HG02571 (cell line): ENCODE measurements at regions not wholly inside any gene's neighbourhood (a gene's known extent, or its start where the extent isn't known, plus 50 kb on each side); places are given as distances from the start of the nearest gene placed in this dataset.
"Not testable (repeated sequence)": the region's sequence is repeated elsewhere in the genome, so short reads cannot be mapped to it uniquely, and the experiment has no call there.

Experiments
- ATAC-seq: cut with Tn5 transposase; IDR thresholded peaks from one replicate; pipeline ENCODE4 v1.9.1; 2021; ENCODE audit warnings: mild to moderate bottlenecking, moderate library complexity; ENCODE audit not compliant: unreplicated experiment

- no peak for ATAC-seq
Observed at GRCh38 chr13:76630629-76631230, 255.5 kb downstream of the KCTD12 start.

GRCh38 chr13:76622315-76623040 lies 263.7 kb downstream of the KCTD12 start:
- no peak for ATAC-seq

GRCh38 chr13:76621705-76622104 lies 264.5 kb downstream of the KCTD12 start:
- no peak for ATAC-seq

GRCh38 chr13:76620036-76620435 lies 266.2 kb downstream of the KCTD12 start:
- ATAC-seq, result no peak

GRCh38 chr13:76619631-76620030 lies 266.6 kb downstream of the KCTD12 start:
- ATAC-seq, result no peak

GRCh38 chr13:76610819-76611415 lies 275.3 kb downstream of the KCTD12 start:
- no peak for ATAC-seq

GRCh38 chr13:76609643-76610042 lies 276.6 kb downstream of the KCTD12 start:
- ATAC-seq, result no peak

- no peak for ATAC-seq
Observed at GRCh38 chr13:76607866-76608265, 278.3 kb downstream of the KCTD12 start.

GRCh38 chr13:76600081-76600480 lies 286.1 kb downstream of the KCTD12 start:
- no peak for ATAC-seq

- no peak for ATAC-seq
Observed at GRCh38 chr13:76597868-76598267, 288.3 kb downstream of the KCTD12 start.

- no peak for ATAC-seq
Observed at GRCh38 chr13:76596216-76596615, 290.0 kb downstream of the KCTD12 start.

GRCh38 chr13:76594435-76594834 lies 291.8 kb downstream of the KCTD12 start:
- ATAC-seq, result no peak

GRCh38 chr13:76586842-76587241 lies 299.4 kb downstream of the KCTD12 start:
- no peak for ATAC-seq

GRCh38 chr13:76579701-76580100 lies 306.5 kb downstream of the KCTD12 start:
- ATAC-seq, result no peak

- not testable (repeated sequence) for ATAC-seq
Observed at GRCh38 chr13:76575634-76576033, 310.6 kb downstream of the KCTD12 start.

GRCh38 chr13:76570510-76570971 lies 315.7 kb downstream of the KCTD12 start:
- no peak for ATAC-seq

GRCh38 chr13:76556627-76557026 lies 329.6 kb downstream of the KCTD12 start:
- ATAC-seq, result no peak

GRCh38 chr13:76552807-76553206 lies 333.4 kb downstream of the KCTD12 start:
- ATAC-seq, result no peak

GRCh38 chr13:76552041-76552772 lies 334.0 kb downstream of the KCTD12 start:
- no peak for ATAC-seq

GRCh38 chr13:76542176-76542575 lies 344.0 kb downstream of the KCTD12 start:
- no peak for ATAC-seq

GRCh38 chr13:76538004-76538403 lies 348.2 kb downstream of the KCTD12 start:
- no peak for ATAC-seq
